Keratinocyte (primary cell): ENCODE measurements at regions not wholly inside any gene's neighbourhood (a gene's known extent, or its start where the extent isn't known, plus 50 kb on each side); places are given as distances from the start of the nearest gene placed in this dataset.

Source experiments
- EZH2 ChIP-seq: IDR thresholded peaks from one replicate; pipeline ENCODE4 v1.6.1; 2012; ENCODE audit warnings: inconsistent platforms, mild to moderate bottlenecking, low read length, moderate library complexity
- TF ChIP-seq, protein P1 (sequence below), 3 experiments: IDR thresholded peaks in 1 of 3; conservative IDR thresholded peaks in 1 of 3; optimal IDR thresholded peaks in 1 of 3; 2 replicates in 2 of 3; 3 replicates in 1 of 3; pipeline versions ENCODE3 to v1.5.1; 2011; ENCODE audit warnings: low read length in 3 of 3, mild to moderate bottlenecking in 3 of 3, moderate library complexity in 2 of 3, control low read depth in 1 of 3, inconsistent platforms in 1 of 3; ENCODE audit not compliant: insufficient read depth in 2 of 3; ENCODE audit errors: extremely low read depth in 1 of 3

DNA sequence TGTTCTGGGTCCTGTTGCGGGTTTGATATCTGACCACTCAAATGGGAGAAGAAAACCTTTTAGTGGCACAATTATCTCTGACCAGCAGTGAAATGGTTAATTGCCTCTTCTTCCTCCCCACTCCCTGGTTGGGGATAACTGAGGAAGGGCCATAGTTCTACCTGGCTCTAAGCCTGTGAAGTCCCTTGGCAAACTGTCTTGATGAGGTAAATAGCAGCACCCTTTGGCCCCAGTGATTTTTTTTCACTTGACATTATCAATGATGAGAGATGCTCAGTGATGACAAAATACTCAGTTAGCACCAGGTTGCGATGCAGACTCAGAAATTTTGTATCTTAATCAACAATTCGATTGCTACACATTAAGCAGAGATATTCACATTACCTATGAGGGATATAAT lies 515.7 kb downstream of the PSAT1 start:
- TF ChIP-seq, protein P1, sequence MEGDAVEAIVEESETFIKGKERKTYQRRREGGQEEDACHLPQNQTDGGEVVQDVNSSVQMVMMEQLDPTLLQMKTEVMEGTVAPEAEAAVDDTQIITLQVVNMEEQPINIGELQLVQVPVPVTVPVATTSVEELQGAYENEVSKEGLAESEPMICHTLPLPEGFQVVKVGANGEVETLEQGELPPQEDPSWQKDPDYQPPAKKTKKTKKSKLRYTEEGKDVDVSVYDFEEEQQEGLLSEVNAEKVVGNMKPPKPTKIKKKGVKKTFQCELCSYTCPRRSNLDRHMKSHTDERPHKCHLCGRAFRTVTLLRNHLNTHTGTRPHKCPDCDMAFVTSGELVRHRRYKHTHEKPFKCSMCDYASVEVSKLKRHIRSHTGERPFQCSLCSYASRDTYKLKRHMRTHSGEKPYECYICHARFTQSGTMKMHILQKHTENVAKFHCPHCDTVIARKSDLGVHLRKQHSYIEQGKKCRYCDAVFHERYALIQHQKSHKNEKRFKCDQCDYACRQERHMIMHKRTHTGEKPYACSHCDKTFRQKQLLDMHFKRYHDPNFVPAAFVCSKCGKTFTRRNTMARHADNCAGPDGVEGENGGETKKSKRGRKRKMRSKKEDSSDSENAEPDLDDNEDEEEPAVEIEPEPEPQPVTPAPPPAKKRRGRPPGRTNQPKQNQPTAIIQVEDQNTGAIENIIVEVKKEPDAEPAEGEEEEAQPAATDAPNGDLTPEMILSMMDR (optimal IDR thresholded peaks at IDR 0.05 in 1 of 3, IDR thresholded peaks at IDR 0.05 in 1 of 3, conservative IDR thresholded peaks at IDR 0.05 in 1 of 3; ENCODE audit: extremely low read depth in 1 of 3, insufficient read depth in 2 of 3, low read length in 3 of 3) = no peak
- TF ChIP-seq EZH2 = no peak
